Activated B cell treated with CpG ODN at 0.5 μM for 24 hours (primary cell): ENCODE measurements at regions not wholly inside any gene's neighbourhood (a gene's known extent, or its start where the extent isn't known, plus 50 kb on each side); places are given as distances from the start of the nearest gene placed in this dataset.

Experiments used
- ATAC-seq: fragments of 200-7000 bp; cut with Tn5 transposase; one replicate; pipeline ENCODE4 v1.10.0; 2021; ENCODE audit warnings: low read depth, mild to moderate bottlenecking, moderate library complexity
- CTCF ChIA-PET: fragments of 350-600 bp; sonication (Branson Sonifier 250); formaldehyde crosslinking; loops from one replicate; lab custom pipeline; 2021; ENCODE audit warnings: antibody characterized with exemption; lab: Charles Lee
- POLR2A ChIA-PET: fragments of 350-600 bp; sonication (Branson Sonifier 250); formaldehyde crosslinking; loops from one replicate; lab custom pipeline; 2021; ENCODE audit warnings: antibody characterized with exemption; lab: Charles Lee
- DNase-seq: peaks from one replicate; pipeline ENCODE4 v3.0.0; 2022
- H3K27ac Mint-ChIP-seq: one replicate; pipeline ENCODE4 v1.8.0; 2020; ENCODE audit warnings: mixed read lengths
- H3K27me3 Mint-ChIP-seq: one replicate; pipeline ENCODE4 v1.8.0; 2021; ENCODE audit warnings: mixed read lengths
- H3K36me3 Mint-ChIP-seq: one replicate; pipeline ENCODE4 v1.8.0; 2021; ENCODE audit warnings: low read depth, mixed read lengths
- H3K4me1 Mint-ChIP-seq: one replicate; pipeline ENCODE4 v1.8.0; 2021; ENCODE audit warnings: mixed read lengths
- H3K4me3 Mint-ChIP-seq: one replicate; pipeline ENCODE4 v1.8.0; 2020; ENCODE audit warnings: mild to moderate bottlenecking, mixed read lengths
- H3K9me3 Mint-ChIP-seq: one replicate; pipeline ENCODE4 v1.8.0; 2020; ENCODE audit warnings: mixed read lengths
- CTCF ChIP-seq: fragments of 200-600 bp; IDR thresholded peaks from one replicate; pipeline ENCODE4 v1.8.0; 2022; ENCODE audit warnings: antibody characterized with exemption, mild to moderate bottlenecking
- intact Hi-C: fragments of 100-400 bp; cut with micrococcal nuclease; formaldehyde crosslinking; loops from one replicate; pipeline ENCODE4 v1.15.1; 2024

- DNase-seq = no peak
- intact Hi-C loops = no loop called here
- ChIA-PET CTCF (no interaction called here), POLR2A (no interaction called here)
- Mint-ChIP-seq H3K27ac (no peak overlapping the region), H3K9me3 (no peaks in the 10 kb centered on the region), H3K4me1 (peaks cover 6% of the 10 kb centered on the region), H3K4me3 (no peak overlapping the region), H3K36me3 (no peaks in the 10 kb centered on the region), H3K27me3 (peaks cover 5% of the 10 kb centered on the region)
- TF ChIP-seq CTCF = no peak
- no peak for ATAC-seq
Observed at GRCh38 chr2:59174536-59175243, 933.6 kb upstream of the FANCL start.

GRCh38 chr2:59173325-59173724 is 932.2 kb upstream of the FANCL start:
- DNase-seq = no peak
- no peak for ATAC-seq
- intact Hi-C loops = no loop called here
- no peak overlapping the region for H3K27ac Mint-ChIP-seq
- H3K27me3 Mint-ChIP-seq = peaks cover 3% of the 10 kb centered on the region
- no peak for TF ChIP-seq CTCF
- H3K4me3 Mint-ChIP-seq = no peak overlapping the region
- CTCF ChIA-PET = no interaction called here
- POLR2A ChIA-PET = no interaction called here
- H3K36me3 Mint-ChIP-seq = no peaks in the 10 kb centered on the region
- H3K4me1 Mint-ChIP-seq = peaks cover 6% of the 10 kb centered on the region
- no peaks in the 10 kb centered on the region for H3K9me3 Mint-ChIP-seq

DNA sequence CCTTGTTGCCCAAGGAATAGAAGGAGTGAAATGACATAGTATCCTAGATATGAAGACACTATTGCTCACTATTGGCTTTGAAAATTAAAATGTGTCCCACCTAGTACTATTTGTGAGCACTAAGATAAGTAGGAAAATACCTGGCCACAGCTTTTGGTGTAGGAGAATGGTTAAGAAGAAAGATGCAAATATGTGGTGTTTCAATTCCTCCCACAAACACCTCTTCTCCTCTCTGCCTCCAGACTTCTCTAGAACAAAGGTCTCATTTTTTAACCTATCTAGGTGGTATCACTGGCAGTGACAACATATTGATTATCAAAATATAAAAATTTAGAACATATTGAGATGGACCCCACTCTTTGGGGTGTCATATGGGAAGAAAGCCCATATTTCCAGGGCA is 929.9 kb upstream of the FANCL start:
- CTCF ChIA-PET = no interaction called here
- Mint-ChIP-seq H3K4me3 (no peak overlapping the region), H3K36me3 (no peaks in the 10 kb centered on the region), H3K4me1 (peaks cover 6% of the 10 kb centered on the region), H3K27ac (no peak overlapping the region), H3K27me3 (peaks cover 3% of the 10 kb centered on the region), H3K9me3 (no peaks in the 10 kb centered on the region)
- no peak for TF ChIP-seq CTCF
- ATAC-seq = no peak
- POLR2A ChIA-PET = no interaction called here
- DNase-seq = no peak
- intact Hi-C loops = no loop called here

DNA sequence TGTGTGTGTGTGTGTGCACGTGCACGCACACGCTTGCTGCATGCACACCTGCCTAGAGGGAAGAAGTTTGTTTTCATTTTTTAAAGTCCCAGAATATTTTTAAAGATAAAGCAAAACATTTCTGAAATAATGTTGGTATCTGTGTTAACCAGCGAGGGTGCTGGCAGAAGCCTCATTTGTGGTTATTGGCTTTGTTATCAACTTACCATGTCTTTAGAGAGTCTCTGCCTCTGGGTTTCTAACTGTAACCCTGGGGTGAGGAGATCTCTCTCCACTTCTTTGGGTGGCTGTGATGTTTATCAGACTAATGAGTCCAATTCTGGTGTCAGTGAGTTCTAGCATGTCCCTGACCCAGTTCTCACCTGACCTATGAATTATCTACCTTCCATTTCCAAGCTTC is 927.6 kb upstream of the FANCL start:
- H3K27ac Mint-ChIP-seq = no peak overlapping the region
- H3K36me3 Mint-ChIP-seq = no peaks in the 10 kb centered on the region
- DNase-seq = no peak
- intact Hi-C loops = no loop called here
- ATAC-seq = no peak
- CTCF ChIA-PET = no interaction called here
- no peaks in the 10 kb centered on the region for H3K9me3 Mint-ChIP-seq
- TF ChIP-seq CTCF = no peak
- peaks cover 3% of the 10 kb centered on the region for H3K27me3 Mint-ChIP-seq
- H3K4me3 Mint-ChIP-seq = no peak overlapping the region
- POLR2A ChIA-PET = no interaction called here
- H3K4me1 Mint-ChIP-seq = peaks cover 6% of the 10 kb centered on the region

GRCh38 chr2:59167514-59167913 is 926.4 kb upstream of the FANCL start:
- Mint-ChIP-seq H3K27ac (no peak overlapping the region), H3K36me3 (no peaks in the 10 kb centered on the region), H3K4me3 (no peak overlapping the region), H3K9me3 (no peaks in the 10 kb centered on the region), H3K27me3 (no peaks in the 10 kb centered on the region), H3K4me1 (peaks cover 6% of the 10 kb centered on the region)
- ATAC-seq (no peak), DNase-seq (no peak)
- intact Hi-C loops = no loop called here
- ChIA-PET CTCF (no interaction called here), POLR2A (no interaction called here)
- TF ChIP-seq CTCF = no peak
